ENCODE measurements at regions not wholly inside any gene's neighbourhood (a gene's known extent, or its start where the extent isn't known, plus 50 kb on each side); places are given as distances from the start of the nearest gene placed in this dataset.
"Not testable (repeated sequence)": the region's sequence is repeated elsewhere in the genome, so short reads cannot be mapped to it uniquely, and the experiment has no call there.

GRCh38 chr11:60622776-60623175 is 76.6 kb upstream of the MS4A8 start:
- TF ChIP-seq POLR2AphosphoS5, POLR2A (IDR thresholded peaks at IDR 0.05; ENCODE audit: low read depth, low read length): not testable (repeated sequence)
